ENCODE measurements at regions not wholly inside any gene's neighbourhood (a gene's known extent, or its start where the extent isn't known, plus 50 kb on each side); places are given as distances from the start of the nearest gene placed in this dataset.
"Not testable (repeated sequence)": the region's sequence is repeated elsewhere in the genome, so short reads cannot be mapped to it uniquely, and the experiment has no call there.

- TF ChIP-seq CTCF (conservative IDR thresholded peaks at IDR 0.05 in 1 of 2, IDR thresholded peaks at IDR 0.05 in 1 of 2; ENCODE audit: low read depth in 1 of 2, low read length in 2 of 2); EZH2 (IDR thresholded peaks at IDR 0.05; ENCODE audit: low read length, missing control alignments): not testable (repeated sequence)
Observed at GRCh38 chr10:30695481-30696236, 66.1 kb upstream of the LYZL2 start.
